HFF-Myc (cell line): ENCODE measurements at regions not wholly inside any gene's neighbourhood (a gene's known extent, or its start where the extent isn't known, plus 50 kb on each side); places are given as distances from the start of the nearest gene placed in this dataset.

Experiments used
- DNase-seq: peaks from one replicate; pipeline ENCODE4 v3.0.0-alpha.2; 2011; ENCODE audit warnings: low read depth; ENCODE audit errors: extremely low read depth
- H3K4me3 ChIP-seq: replicated peaks from 2 replicates; pipeline ENCODE4 v1.5.1; 2011; ENCODE audit warnings: low read depth, mild to moderate bottlenecking, control low read depth, low read length
- CTCF ChIP-seq: IDR thresholded peaks from 2 replicates; pipeline ENCODE4 v1.5.1; 2012; ENCODE audit warnings: mild to moderate bottlenecking, low read depth, low read length, control low read depth; ENCODE audit errors: missing control alignments

- no peak for DNase-seq
- H3K4me3 ChIP-seq = no peak overlapping the region
- no peak for TF ChIP-seq CTCF
Measured at GRCh38 chr14:26703686-26704366, 106.0 kb upstream of the NOVA1 start.

- no peak for TF ChIP-seq CTCF
- no peak overlapping the region for H3K4me3 ChIP-seq
- no peak for DNase-seq
Measured at GRCh38 chr14:26707234-26707633, 109.4 kb upstream of the NOVA1 start.

DNA sequence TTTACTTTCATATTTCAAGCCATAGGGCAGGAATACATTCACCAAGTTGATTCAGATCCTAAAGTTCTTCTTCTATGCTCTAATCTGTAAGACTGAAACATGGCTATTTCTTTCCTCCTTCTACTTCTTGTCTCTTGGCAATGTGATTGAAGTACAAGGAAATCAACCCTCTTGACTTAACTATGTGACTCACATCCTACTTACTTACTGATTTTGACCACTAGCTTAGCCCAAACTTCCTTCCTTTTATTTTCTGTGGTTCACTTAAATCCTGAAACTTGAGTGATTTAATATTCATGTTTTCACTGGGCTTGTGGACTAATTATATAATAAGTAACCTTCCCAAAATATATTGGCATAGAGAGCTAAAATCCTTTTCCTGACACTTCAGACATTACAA lies 111.2 kb upstream of the NOVA1 start:
- no peak overlapping the region for H3K4me3 ChIP-seq
- TF ChIP-seq CTCF = no peak
- DNase-seq = no peak

DNA sequence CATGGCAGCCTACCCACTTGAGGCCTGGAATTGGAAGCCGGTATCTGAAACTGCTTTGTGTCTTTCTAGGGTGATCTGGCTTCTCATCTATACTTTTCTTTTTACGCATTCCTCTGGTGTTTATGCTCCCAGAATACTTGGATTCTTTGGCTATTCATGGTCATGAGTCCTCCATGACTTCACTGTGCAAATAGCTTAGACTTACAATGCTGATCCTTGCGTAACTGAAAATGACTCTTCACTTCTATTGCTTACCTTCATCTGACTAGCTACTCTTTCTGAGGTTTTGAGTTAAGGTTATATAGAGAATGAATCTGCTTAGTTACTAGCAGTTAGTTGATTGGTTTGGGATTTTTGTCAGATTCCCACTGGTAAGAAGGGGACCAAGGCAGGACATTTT lies 121.7 kb upstream of the NOVA1 start:
- TF ChIP-seq CTCF = no peak
- DNase-seq = no peak
- no peak overlapping the region for H3K4me3 ChIP-seq

GRCh38 chr14:26722258-26722657 lies 124.4 kb upstream of the NOVA1 start:
- no peak for DNase-seq
- no peak for TF ChIP-seq CTCF
- H3K4me3 ChIP-seq = no peak overlapping the region

- no peak for TF ChIP-seq CTCF
- no peak for DNase-seq
- no peak overlapping the region for H3K4me3 ChIP-seq
Measured at GRCh38 chr14:26729851-26730250, 132.0 kb upstream of the NOVA1 start.

DNA sequence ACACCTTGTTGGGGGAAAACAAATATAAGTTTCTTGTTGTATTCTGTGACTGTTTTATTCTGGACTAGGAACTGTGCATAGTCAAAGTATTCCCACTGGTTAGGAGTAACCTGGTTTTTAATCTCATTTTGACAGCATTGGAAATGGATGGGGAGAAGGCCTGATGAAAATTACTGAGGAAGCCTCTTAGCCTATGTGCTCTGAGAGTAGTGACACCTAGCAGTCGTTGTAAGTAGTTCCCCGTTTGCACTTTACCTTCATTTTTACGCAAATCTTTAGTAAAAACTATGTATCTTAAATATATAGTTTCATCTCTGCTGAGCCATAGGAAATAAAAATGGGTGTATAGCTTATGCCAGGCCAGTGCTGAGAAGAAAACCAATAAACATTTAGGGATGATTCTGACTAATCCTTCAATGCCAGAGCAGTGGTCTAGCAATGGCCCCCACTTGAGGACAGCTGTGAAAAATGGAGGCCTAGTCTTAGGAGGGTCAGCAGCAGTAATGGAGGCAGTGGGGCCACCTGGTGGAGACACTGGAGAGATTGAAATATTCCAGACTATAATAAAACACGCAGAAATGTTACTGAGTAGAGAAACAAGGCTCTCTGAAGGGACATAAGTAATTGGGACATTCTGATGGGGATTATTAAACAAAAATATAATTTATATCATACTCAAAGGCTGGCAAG lies 133.2 kb upstream of the NOVA1 start:
- DNase-seq = no peak
- peak; percentile 53 for TF ChIP-seq CTCF
- H3K4me3 ChIP-seq = no peak overlapping the region
